Mucosa of descending colon (tissue), 3 donors: ENCODE measurements at regions not wholly inside any gene's neighbourhood (a gene's known extent, or its start where the extent isn't known, plus 50 kb on each side); places are given as distances from the start of the nearest gene placed in this dataset.

Source experiments
- ATAC-seq: fragments of 200-7000 bp; cut with Tn5 transposase; one replicate; pipeline ENCODE4 v1.9.1; 2020; ENCODE audit warnings: mild to moderate bottlenecking, moderate library complexity
- DNase-seq, 3 donors: peaks; one replicate each; pipeline ENCODE4 v3.0.0-alpha.2; 2020
- H3K36me3 ChIP-seq: fragments of 200-600 bp; one replicate; pipeline ENCODE4 v1.8.0; 2021; ENCODE audit warnings: low read depth, mild to moderate bottlenecking
- H3K4me1 ChIP-seq: fragments of 200-600 bp; one replicate; pipeline ENCODE4 v1.8.0; 2021; ENCODE audit warnings: low read depth, mild to moderate bottlenecking
- H3K4me3 ChIP-seq: fragments of 200-600 bp; one replicate; pipeline ENCODE4 v1.8.0; 2021; ENCODE audit warnings: mild to moderate bottlenecking
- H3K9me3 ChIP-seq: fragments of 200-600 bp; one replicate; pipeline ENCODE4 v1.8.0; 2021; ENCODE audit warnings: mild to moderate bottlenecking
- intact Hi-C, 2 donors: fragments of 100-400 bp; cut with DNase I in 1 of 2; cut with micrococcal nuclease in 1 of 2; formaldehyde crosslinking; loops; one replicate each; pipeline versions ENCODE4 v1.11.0 to v1.11.1; 2022; cut with DNase I, micrococcal nuclease
- TF ChIP-seq, protein P1 (sequence below): fragments of 200-600 bp; IDR thresholded peaks from one replicate; pipeline ENCODE4 v1.8.0; 2022; ENCODE audit warnings: antibody characterized with exemption, mild to moderate bottlenecking
- donor health status: DM: no; HTN: no; CAD: no; lungs with moderate emphysema.
- donor health status: DM: no; HTN: no; CAD: no.
- donor health status: DM: no; HTN: yes; CAD: no.

DNA sequence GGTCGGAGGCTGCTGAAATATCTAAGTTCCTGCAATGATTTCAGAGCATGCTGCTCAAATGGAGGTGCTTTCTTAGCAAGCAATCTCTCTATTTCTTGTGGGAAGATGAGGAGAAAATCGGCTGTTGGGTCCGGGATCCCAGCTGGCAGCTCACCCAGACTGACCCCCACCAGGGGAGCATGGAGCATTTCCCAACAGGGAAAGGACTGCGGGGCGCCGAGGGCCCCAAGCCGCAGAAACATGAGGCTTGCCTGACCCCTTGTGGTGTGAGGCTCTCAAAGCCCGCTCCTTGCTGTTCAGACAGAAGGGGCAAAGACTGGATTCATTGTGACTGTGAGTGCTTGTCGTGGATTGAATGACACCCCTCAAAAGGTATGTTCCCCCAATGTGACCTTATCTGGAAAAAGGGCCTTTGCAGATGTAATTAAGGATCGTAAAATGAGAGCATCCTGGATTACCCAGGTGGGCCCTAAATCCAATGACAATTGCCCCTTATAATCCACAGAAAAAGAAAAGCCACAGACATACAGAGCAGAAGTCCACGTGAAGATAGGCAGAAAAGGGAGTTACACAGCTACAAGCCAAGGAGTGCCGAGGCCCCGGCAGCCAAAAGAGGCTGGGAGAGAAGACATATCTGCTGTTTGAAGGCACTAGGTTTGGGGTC is 116.3 kb upstream of the VASH1 start:
- no peaks in the 10 kb centered on the region for H3K36me3 ChIP-seq
- no peak for ATAC-seq
- H3K9me3 ChIP-seq, result no peaks in the 10 kb centered on the region
- no peaks in the 10 kb centered on the region for H3K4me1 ChIP-seq
- TF ChIP-seq, protein P1, sequence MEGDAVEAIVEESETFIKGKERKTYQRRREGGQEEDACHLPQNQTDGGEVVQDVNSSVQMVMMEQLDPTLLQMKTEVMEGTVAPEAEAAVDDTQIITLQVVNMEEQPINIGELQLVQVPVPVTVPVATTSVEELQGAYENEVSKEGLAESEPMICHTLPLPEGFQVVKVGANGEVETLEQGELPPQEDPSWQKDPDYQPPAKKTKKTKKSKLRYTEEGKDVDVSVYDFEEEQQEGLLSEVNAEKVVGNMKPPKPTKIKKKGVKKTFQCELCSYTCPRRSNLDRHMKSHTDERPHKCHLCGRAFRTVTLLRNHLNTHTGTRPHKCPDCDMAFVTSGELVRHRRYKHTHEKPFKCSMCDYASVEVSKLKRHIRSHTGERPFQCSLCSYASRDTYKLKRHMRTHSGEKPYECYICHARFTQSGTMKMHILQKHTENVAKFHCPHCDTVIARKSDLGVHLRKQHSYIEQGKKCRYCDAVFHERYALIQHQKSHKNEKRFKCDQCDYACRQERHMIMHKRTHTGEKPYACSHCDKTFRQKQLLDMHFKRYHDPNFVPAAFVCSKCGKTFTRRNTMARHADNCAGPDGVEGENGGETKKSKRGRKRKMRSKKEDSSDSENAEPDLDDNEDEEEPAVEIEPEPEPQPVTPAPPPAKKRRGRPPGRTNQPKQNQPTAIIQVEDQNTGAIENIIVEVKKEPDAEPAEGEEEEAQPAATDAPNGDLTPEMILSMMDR, result no peak
- H3K4me3 ChIP-seq, result no peak overlapping the region
- intact Hi-C loops, result loop anchor here in 1 of 2 donors (10.0 kb wide), 1 partner anchor 190 kb away; no protein-coding TSS in a partner anchor
- DNase-seq, result peak in 1 of 3 donors; percentile 9

DNA sequence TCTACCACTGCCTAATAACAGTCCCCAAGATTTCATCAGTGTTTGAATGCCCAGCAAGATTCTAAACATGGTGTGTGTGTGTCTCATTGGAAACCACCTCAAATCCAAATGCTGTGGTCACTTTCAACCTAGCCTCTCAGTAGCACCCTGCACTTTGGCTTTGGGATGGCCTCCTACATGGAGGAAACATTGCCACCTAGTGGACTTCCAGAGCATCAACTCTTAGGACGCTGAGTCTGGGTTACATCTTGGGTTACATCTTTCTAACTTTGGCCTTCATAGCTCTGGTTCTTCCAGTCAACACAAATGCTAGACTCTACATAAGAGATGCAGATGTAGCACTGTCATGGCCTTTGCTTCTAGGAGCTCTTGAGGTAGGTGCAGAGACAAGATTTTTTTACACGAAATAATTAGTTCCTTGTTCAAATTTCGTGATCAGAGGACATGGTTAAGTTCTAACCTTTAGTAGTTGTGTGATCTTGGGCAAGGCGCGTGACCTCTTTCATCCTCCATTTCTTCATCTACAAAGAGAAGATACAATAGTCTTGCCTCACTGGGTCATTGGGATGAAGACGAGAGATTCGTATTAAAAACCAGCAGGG is 113.5 kb upstream of the VASH1 start:
- Histone ChIP-seq H3K4me1 (no peaks in the 10 kb centered on the region), H3K4me3 (no peak overlapping the region), H3K9me3 (no peaks in the 10 kb centered on the region), H3K36me3 (no peaks in the 10 kb centered on the region)
- peak in 1 of 3 donors; percentile 23 for DNase-seq
- TF ChIP-seq, protein P1, result peak; percentile 64
- intact Hi-C loops, result loop anchor here in 1 of 2 donors (10.0 kb wide), 1 partner anchor 193 kb away; no protein-coding TSS in a partner anchor
- ATAC-seq, result peak; percentile 67

DNA sequence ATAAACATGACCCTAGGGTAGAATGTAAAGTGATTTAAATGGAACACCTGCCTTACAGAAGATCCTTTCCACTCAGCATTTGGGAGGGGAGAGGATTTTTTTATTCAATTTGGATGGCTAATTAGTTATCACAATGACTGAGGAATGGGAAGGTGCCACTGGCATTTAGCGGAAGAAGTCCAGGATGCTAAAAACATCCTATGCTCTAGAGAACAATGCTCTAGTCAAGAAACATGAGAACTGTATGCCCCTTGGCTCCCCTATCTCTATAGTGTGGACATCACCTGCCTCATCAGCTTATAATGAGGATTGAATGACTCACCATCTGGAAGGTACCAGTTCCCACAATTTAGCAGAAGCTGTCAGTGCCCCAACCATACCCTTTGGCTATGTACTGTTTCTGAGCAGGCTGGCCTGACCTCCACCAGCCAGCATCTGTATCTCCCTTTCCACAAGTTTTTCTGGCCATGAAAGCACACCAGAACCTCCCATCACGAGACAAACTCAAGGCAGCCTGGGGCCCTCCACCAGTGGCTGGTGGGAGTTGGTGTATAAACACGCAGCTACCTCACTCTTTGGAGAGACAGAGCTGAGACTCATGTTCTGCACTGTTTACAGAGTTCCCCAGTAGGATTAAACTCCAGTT is 109.7 kb upstream of the VASH1 start:
- no peak overlapping the region for H3K4me3 ChIP-seq
- H3K4me1 ChIP-seq, result no peaks in the 10 kb centered on the region
- DNase-seq, result no peak
- H3K36me3 ChIP-seq, result no peaks in the 10 kb centered on the region
- no peaks in the 10 kb centered on the region for H3K9me3 ChIP-seq
- ATAC-seq, result no peak
- TF ChIP-seq, protein P1, result no peak
- intact Hi-C loops, result loop anchor here in 1 of 2 donors (10.0 kb wide), 1 partner anchor 597 kb away; no protein-coding TSS in a partner anchor

DNA sequence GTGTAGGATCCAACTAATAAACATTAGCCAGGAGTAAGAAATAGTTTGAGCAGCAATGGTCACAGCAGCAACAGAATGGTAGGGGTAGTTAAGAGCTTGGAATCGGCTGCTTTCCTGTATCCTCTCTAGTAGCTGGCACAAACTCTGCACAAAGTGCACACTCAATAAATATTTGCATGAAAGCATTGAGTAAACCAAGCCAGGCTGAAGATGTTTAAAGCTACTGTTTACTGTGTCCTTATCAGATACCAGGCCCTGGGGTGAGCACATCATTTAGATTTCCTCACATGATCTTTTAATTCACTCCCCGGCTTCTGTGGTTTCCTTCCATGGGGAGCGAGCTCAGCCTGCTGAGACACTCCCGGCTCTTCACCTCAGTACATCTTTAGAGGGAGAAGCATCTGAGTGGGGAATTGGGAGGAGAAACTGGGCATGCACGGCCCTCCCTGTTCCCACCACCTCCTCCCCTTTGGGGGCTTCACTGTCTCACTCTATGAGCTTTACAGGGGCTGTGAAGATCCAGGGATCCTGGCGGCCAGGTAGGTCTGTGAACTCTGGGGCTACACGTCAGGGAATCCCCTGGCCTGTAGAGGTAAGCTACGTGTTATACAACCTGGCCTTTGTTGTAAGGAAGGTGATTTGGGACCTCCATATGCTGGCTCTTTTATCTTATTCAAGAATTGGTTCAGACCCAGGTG is 107.2 kb upstream of the VASH1 start:
- Histone ChIP-seq H3K9me3 (peaks cover 9% of the 10 kb centered on the region), H3K36me3 (no peaks in the 10 kb centered on the region), H3K4me3 (no peak overlapping the region), H3K4me1 (no peaks in the 10 kb centered on the region)
- intact Hi-C loops, result loop anchor here in 1 of 2 donors (10.0 kb wide), 1 partner anchor 599 kb away; no protein-coding TSS in a partner anchor
- ATAC-seq (no peak), DNase-seq (no peak)
- TF ChIP-seq, protein P1, result no peak

DNA sequence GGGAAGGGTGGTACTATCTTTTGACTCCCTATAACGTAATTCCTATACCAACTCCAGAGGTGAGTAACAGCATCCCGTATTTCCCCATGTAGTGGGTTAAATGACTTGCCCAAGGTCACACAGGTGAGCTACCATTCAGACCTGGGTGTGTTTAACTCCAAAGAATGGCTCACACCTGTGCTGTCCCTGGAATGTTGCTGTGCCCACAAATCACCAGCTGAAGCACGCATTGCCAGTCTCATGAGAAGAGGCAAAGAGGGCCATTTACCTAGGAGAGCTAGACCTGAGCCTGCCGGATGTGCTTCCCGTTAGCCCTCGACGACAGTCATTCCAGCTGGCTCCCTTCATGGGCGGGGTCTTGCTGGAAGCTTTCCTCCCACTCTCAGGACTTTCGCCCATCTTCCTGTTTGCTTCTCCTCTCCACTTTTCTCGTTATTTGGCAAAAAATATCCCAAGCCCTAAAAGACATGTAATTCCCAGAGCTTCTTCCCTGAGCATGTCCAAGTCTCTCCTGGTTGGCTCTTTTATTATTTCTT is 106.6 kb upstream of the VASH1 start:
- H3K9me3 ChIP-seq, result peaks cover 9% of the 10 kb centered on the region
- H3K4me1 ChIP-seq, result no peaks in the 10 kb centered on the region
- DNase-seq, result peak in 1 of 3 donors; percentile 5
- H3K36me3 ChIP-seq, result no peaks in the 10 kb centered on the region
- ATAC-seq, result no peak
- TF ChIP-seq, protein P1, result no peak
- intact Hi-C loops, result loop anchor here in 1 of 2 donors (10.0 kb wide), 1 partner anchor 600 kb away; no protein-coding TSS in a partner anchor
- no peak overlapping the region for H3K4me3 ChIP-seq
